Right atrium auricular region (tissue), 2 donors: ENCODE measurements at regions not wholly inside any gene's neighbourhood (a gene's known extent, or its start where the extent isn't known, plus 50 kb on each side); places are given as distances from the start of the nearest gene placed in this dataset.

ENCODE experiments used
- DNase-seq: peaks from one replicate; pipeline ENCODE4 v3.0.0-alpha.2; 2019; ENCODE audit warnings: low spot score
- H3K27ac ChIP-seq, 2 donors: fragments of 200-600 bp; sonication (generic); 1 replicate in 1 of 2; 2 replicates in 1 of 2; pipeline ENCODE4 v1.5.1; 2016 to 2019
- H3K27me3 ChIP-seq, 2 donors: fragments of 200-600 bp; sonication (generic); one replicate each; pipeline versions ENCODE4 v1.5.1 to v1.6.0; 2017 to 2019
- H3K36me3 ChIP-seq: fragments of 200-600 bp; sonication (generic); one replicate; pipeline ENCODE4 v1.5.1; 2016
- H3K4me1 ChIP-seq, 2 donors: fragments of 200-600 bp; sonication (generic); one replicate each; pipeline versions ENCODE4 v1.5.1 to v1.6.0; 2017 to 2019
- H3K4me3 ChIP-seq, 2 donors: fragments of 200-600 bp; sonication (generic); 1 replicate in 1 of 2; 2 replicates in 1 of 2; pipeline ENCODE4 v1.5.1; 2017 to 2019; ENCODE audit warnings: mild to moderate bottlenecking in 1 of 2, moderate library complexity in 1 of 2
- H3K9me3 ChIP-seq, 2 donors: fragments of 200-600 bp; sonication (generic); one replicate each; pipeline ENCODE4 v1.5.1; 2019
- CTCF ChIP-seq, 2 donors: fragments of 200-600 bp; sonication (generic); IDR thresholded peaks; one replicate each; pipeline ENCODE4 v1.5.1; 2019; ENCODE audit warnings: antibody characterized with exemption in 2 of 2

GRCh38 chr1:170853867-170854266, 81.5 kb upstream of the MROH9 start:
- H3K27me3 ChIP-seq: no peaks in the 10 kb centered on the region
- H3K4me1 ChIP-seq: no peaks in the 10 kb centered on the region
- no peak for TF ChIP-seq CTCF (IDR thresholded peaks at IDR 0.05)
- no peaks in the 10 kb centered on the region for H3K9me3 ChIP-seq
- no peaks in the 10 kb centered on the region for H3K36me3 ChIP-seq
- no peak overlapping the region for H3K27ac ChIP-seq
- no peak overlapping the region for H3K4me3 ChIP-seq
- no peak for DNase-seq

GRCh38 chr1:170854677-170855076, 80.7 kb upstream of the MROH9 start:
- Histone ChIP-seq H3K9me3 (no peaks in the 10 kb centered on the region), H3K27ac (no peak overlapping the region), H3K4me3 (no peak overlapping the region)

GRCh38 chr1:170856455-170856854, 78.9 kb upstream of the MROH9 start:
- Histone ChIP-seq H3K27ac (no peak overlapping the region), H3K27me3 (no peaks in the 10 kb centered on the region), H3K36me3 (no peaks in the 10 kb centered on the region), H3K9me3 (no peaks in the 10 kb centered on the region), H3K4me3 (no peak overlapping the region), H3K4me1 (no peaks in the 10 kb centered on the region)
- TF ChIP-seq CTCF (IDR thresholded peaks at IDR 0.05): no peak
- no peak for DNase-seq

More at GRCh38 chr1:170854677-170855076, 80.7 kb upstream of the MROH9 start:
- TF ChIP-seq CTCF (IDR thresholded peaks at IDR 0.05): no peak
- DNase-seq: no peak
- no peaks in the 10 kb centered on the region for H3K4me1 ChIP-seq
- H3K36me3 ChIP-seq: no peaks in the 10 kb centered on the region
- no peaks in the 10 kb centered on the region for H3K27me3 ChIP-seq

GRCh38 chr1:170857955-170858354, 77.4 kb upstream of the MROH9 start:
- H3K27ac ChIP-seq: no peak overlapping the region
- H3K4me3 ChIP-seq: no peak overlapping the region
- no peaks in the 10 kb centered on the region for H3K27me3 ChIP-seq
- H3K4me1 ChIP-seq: no peaks in the 10 kb centered on the region
- TF ChIP-seq CTCF (IDR thresholded peaks at IDR 0.05): no peak
- no peak for DNase-seq
- no peaks in the 10 kb centered on the region for H3K9me3 ChIP-seq
- H3K36me3 ChIP-seq: no peaks in the 10 kb centered on the region

GRCh38 chr1:170863621-170864020, 71.7 kb upstream of the MROH9 start:
- no peak overlapping the region for H3K27ac ChIP-seq
- no peak for DNase-seq
- no peak for TF ChIP-seq CTCF (IDR thresholded peaks at IDR 0.05)
- no peaks in the 10 kb centered on the region for H3K27me3 ChIP-seq
- H3K36me3 ChIP-seq: no peaks in the 10 kb centered on the region
- H3K4me3 ChIP-seq: no peak overlapping the region
- H3K4me1 ChIP-seq: peaks cover 0 to 19% of the 10 kb centered on the region in 2 donors
- H3K9me3 ChIP-seq: no peaks in the 10 kb centered on the region

- Histone ChIP-seq H3K27me3 (no peaks in the 10 kb centered on the region), H3K36me3 (no peaks in the 10 kb centered on the region), H3K27ac (peak overlapping the region in 1 of 2 donors; percentile 43), H3K4me1 (peaks cover 0 to 19% of the 10 kb centered on the region in 2 donors), H3K9me3 (no peaks in the 10 kb centered on the region), H3K4me3 (no peak overlapping the region)
- no peak for DNase-seq
- TF ChIP-seq CTCF (IDR thresholded peaks at IDR 0.05): no peak
Measured at GRCh38 chr1:170864238-170864637, 71.1 kb upstream of the MROH9 start.
